PC-9 (cell line): ENCODE measurements at regions not wholly inside any gene's neighbourhood (a gene's known extent, or its start where the extent isn't known, plus 50 kb on each side); places are given as distances from the start of the nearest gene placed in this dataset.

Experiments used
- BruUV-seq: library from RNA; stranded (reverse); fragments of 400-500 nt; replicated peaks from 2 replicates; lab custom pipeline; 2021; lab: Mats Ljungman, UMichigan
- CTCF ChIA-PET: fragments of 300-600 bp; sonication (Branson Sonifier 250); formaldehyde crosslinking; loops from one replicate; lab custom pipeline; 2022; ENCODE audit warnings: antibody characterized with exemption; lab: Charles Lee
- POLR2A ChIA-PET: fragments of 300-600 bp; sonication (Branson Sonifier 250); formaldehyde crosslinking; loops from one replicate; lab custom pipeline; 2022; ENCODE audit warnings: antibody characterized with exemption; ENCODE audit not compliant: unreplicated experiment; lab: Charles Lee
- DNase-seq, 2 experiments: peaks; one replicate each; pipeline versions ENCODE4 v3.0.0 to v3.0.0-alpha.2; 2015 to 2022; ENCODE audit warnings: mixed read lengths in 1 of 2
- H2AFZ ChIP-seq: fragments of 200-600 bp; sonication (generic); 2 replicates; pipeline ENCODE4 v1.8.1; 2017; ENCODE audit warnings: antibody characterized with exemption
- H3F3A ChIP-seq: fragments of 200-600 bp; sonication (generic); 2 replicates; pipeline ENCODE4 v1.8.1; 2017; ENCODE audit warnings: antibody characterized with exemption, mild to moderate bottlenecking, low read depth; ENCODE audit not compliant: insufficient read depth
- H3K27ac ChIP-seq: fragments of 200-600 bp; sonication (generic); 2 replicates; pipeline ENCODE4 v1.6.1; 2016; ENCODE audit warnings: mixed run types
- H3K27me3 ChIP-seq: fragments of 200-600 bp; sonication (generic); 2 replicates; pipeline ENCODE4 v1.6.1; 2016; ENCODE audit warnings: low read depth, mixed run types; ENCODE audit not compliant: insufficient read depth
- H3K36me3 ChIP-seq: fragments of 200-600 bp; sonication (generic); 2 replicates; pipeline ENCODE4 v1.6.1; 2016; ENCODE audit warnings: low read depth, mixed run types
- H3K4me1 ChIP-seq: fragments of 200-600 bp; sonication (generic); replicated peaks from 2 replicates; pipeline ENCODE4 v1.6.1; 2016; ENCODE audit warnings: mixed run types; ENCODE audit not compliant: insufficient read depth
- H3K4me2 ChIP-seq: fragments of 200-600 bp; sonication (generic); 2 replicates; pipeline ENCODE4 v1.6.1; 2017; ENCODE audit warnings: mixed run types
- H3K4me3 ChIP-seq: fragments of 200-600 bp; sonication (generic); 2 replicates; pipeline ENCODE4 v1.6.1; 2016; ENCODE audit warnings: mixed run types
- H3K79me2 ChIP-seq: fragments of 200-600 bp; sonication (generic); 2 replicates; pipeline ENCODE4 v1.6.1; 2017; ENCODE audit warnings: low read depth, mixed run types
- H3K9me2 ChIP-seq: fragments of 200-600 bp; sonication (generic); 2 replicates; pipeline ENCODE4 v1.8.1; 2017; ENCODE audit warnings: mild to moderate bottlenecking; ENCODE audit not compliant: insufficient read depth
- H3K9me3 ChIP-seq: fragments of 200-600 bp; sonication (generic); 2 replicates; pipeline ENCODE4 v1.8.1; 2016; ENCODE audit warnings: low read depth; ENCODE audit not compliant: insufficient read depth
- H4K20me1 ChIP-seq: fragments of 200-600 bp; sonication (generic); 2 replicates; pipeline ENCODE4 v1.8.1; 2017; ENCODE audit not compliant: insufficient read depth
- EZH2 ChIP-seq: fragments of 200-600 bp; sonication (generic); IDR thresholded peaks from 2 replicates; pipeline ENCODE4 v1.8.0; 2017; ENCODE audit warnings: antibody characterized with exemption, low read depth
- intact Hi-C: fragments of 100-400 bp; cut with micrococcal nuclease; formaldehyde crosslinking; loops from one replicate; pipeline ENCODE4 v1.10.0; 2022; ENCODE audit not compliant: unreplicated experiment
- TF ChIP-seq, protein P1 (sequence below): fragments of 200-600 bp; sonication (generic); conservative IDR thresholded peaks from 2 replicates; pipeline ENCODE4 v1.6.1; 2017; ENCODE audit warnings: mixed run types, antibody characterized with exemption, mild to moderate bottlenecking, moderate library complexity

DNA sequence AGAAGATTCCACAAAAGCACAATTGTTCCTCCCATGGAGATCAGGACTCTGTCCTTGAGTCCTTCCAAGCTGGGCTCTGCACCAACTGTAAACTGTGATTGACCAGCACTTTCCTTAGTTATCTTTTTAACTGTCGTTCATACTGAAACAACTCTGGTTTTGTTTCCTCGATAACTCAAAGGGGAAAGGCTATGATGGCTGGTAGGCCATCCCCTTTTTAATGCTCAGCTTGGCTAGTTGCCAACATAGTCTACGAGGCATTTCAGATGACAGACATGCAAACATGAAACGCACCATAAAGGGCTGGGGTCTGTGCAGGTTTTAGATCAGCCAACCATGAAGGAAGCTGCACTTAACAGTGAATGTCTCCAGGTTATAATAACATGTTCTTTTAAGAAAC, 497.1 kb upstream of the ARID1B start:
- H4K20me1 ChIP-seq: no peaks in the 10 kb centered on the region
- no peak overlapping the region for H3K4me3 ChIP-seq
- H3K79me2 ChIP-seq: no peaks in the 10 kb centered on the region
- no peaks in the 10 kb centered on the region for H3F3A ChIP-seq
- H3K9me2 ChIP-seq: no peaks in the 10 kb centered on the region
- H3K9me3 ChIP-seq: no peaks in the 10 kb centered on the region
- CTCF ChIA-PET: no interaction called here
- H3K4me2 ChIP-seq: no peak overlapping the region
- no TSS peak for BruUV-seq
- TF ChIP-seq EZH2: no peak
- TF ChIP-seq, protein P1, sequence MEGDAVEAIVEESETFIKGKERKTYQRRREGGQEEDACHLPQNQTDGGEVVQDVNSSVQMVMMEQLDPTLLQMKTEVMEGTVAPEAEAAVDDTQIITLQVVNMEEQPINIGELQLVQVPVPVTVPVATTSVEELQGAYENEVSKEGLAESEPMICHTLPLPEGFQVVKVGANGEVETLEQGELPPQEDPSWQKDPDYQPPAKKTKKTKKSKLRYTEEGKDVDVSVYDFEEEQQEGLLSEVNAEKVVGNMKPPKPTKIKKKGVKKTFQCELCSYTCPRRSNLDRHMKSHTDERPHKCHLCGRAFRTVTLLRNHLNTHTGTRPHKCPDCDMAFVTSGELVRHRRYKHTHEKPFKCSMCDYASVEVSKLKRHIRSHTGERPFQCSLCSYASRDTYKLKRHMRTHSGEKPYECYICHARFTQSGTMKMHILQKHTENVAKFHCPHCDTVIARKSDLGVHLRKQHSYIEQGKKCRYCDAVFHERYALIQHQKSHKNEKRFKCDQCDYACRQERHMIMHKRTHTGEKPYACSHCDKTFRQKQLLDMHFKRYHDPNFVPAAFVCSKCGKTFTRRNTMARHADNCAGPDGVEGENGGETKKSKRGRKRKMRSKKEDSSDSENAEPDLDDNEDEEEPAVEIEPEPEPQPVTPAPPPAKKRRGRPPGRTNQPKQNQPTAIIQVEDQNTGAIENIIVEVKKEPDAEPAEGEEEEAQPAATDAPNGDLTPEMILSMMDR: no peak
- H3K27ac ChIP-seq: no peak overlapping the region
- intact Hi-C loops: no loop called here
- no peak for DNase-seq
- H3K27me3 ChIP-seq: no peaks in the 10 kb centered on the region
- POLR2A ChIA-PET: no interaction called here
- H3K36me3 ChIP-seq: no peaks in the 10 kb centered on the region
- no peaks in the 10 kb centered on the region for H3K4me1 ChIP-seq
- no peak overlapping the region for H2AFZ ChIP-seq

DNA sequence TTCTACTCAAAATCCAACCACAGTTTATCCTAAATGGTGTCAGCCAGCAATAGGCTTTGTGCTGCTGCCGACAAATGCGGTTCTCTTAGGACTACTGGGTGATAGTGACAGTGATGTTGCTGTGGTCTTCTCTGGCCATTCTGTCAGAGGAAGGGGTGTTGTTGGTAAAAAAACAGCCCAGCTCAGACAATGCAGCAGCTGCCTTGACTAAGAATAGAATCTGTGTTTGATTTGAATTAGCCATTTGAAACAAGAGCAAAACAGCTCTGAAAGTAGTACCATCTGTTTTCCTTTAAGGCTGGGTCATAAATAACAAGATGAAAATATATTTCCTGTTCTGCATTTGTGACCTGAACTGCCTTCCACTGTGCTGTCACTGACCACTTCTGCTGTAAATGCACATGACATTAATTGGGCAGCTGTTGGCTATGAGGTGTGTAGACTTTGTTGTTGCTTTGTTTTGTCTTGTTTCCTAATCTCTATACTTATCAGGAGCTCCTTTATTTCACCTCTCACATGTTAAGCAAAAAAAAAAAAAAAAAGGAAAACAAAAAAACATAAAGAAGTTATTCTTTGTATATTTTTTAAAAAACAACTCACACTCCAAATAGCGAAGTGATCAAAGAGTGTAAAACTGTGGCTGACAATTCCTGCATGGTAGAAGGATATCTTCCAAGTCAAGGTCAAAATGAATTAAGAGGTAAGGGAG, 497.8 kb upstream of the ARID1B start:
- Histone ChIP-seq H3K36me3 (no peaks in the 10 kb centered on the region), H3F3A (no peaks in the 10 kb centered on the region), H3K4me1 (no peaks in the 10 kb centered on the region), H3K4me3 (no peak overlapping the region), H3K9me3 (no peaks in the 10 kb centered on the region), H3K4me2 (no peak overlapping the region), H3K79me2 (no peaks in the 10 kb centered on the region), H4K20me1 (no peaks in the 10 kb centered on the region), H2AFZ (no peak overlapping the region), H3K9me2 (no peaks in the 10 kb centered on the region), H3K27me3 (no peaks in the 10 kb centered on the region), H3K27ac (no peak overlapping the region)
- intact Hi-C loops: no loop called here
- ChIA-PET POLR2A (no interaction called here), CTCF (no interaction called here)
- no TSS peak for BruUV-seq
- TF ChIP-seq, protein P1: no peak
- no peak for TF ChIP-seq EZH2
- no peak for DNase-seq

DNA sequence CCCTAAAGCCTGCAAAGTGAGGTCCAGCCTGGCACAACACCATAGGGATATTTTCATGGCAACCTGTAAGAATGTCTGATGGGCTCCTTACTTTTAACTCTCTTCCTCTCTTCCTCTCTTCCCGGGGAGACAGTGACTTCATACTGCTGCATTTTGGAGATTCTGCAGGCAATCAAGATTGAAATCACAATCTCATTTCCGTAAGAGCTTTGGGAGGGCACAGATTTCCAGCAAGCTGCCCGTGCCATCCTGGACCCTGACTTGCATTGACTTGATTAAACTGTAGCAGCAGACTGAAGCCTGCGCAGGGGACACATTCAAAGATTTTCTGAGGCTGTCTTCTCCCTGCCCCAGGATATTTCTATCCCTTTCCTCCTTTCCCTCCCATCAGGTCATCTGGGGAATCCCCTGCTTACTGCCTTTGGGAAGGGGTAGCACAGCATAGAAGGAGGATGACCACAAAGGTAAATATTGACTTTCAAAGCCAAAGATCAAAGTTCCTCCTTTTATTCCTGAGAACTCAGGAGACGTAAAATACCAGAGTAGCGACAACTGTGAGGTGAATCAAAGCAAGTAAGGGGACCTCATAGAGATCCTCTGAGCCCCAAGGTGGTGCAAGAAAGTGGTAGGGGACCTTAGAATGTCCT, 504.0 kb upstream of the ARID1B start:
- Histone ChIP-seq H3K9me2 (no peaks in the 10 kb centered on the region), H3K4me2 (no peak overlapping the region), H3K27ac (no peak overlapping the region), H3K4me1 (no peaks in the 10 kb centered on the region), H3K36me3 (no peaks in the 10 kb centered on the region), H3K27me3 (no peaks in the 10 kb centered on the region), H3K79me2 (no peaks in the 10 kb centered on the region), H4K20me1 (no peaks in the 10 kb centered on the region), H3F3A (no peaks in the 10 kb centered on the region), H3K4me3 (no peak overlapping the region), H3K9me3 (no peaks in the 10 kb centered on the region), H2AFZ (peak overlapping the region; percentile 27; the same call in 1 of the 2 replicates)
- no peak for DNase-seq
- ChIA-PET POLR2A (no interaction called here), CTCF (no interaction called here)
- TF ChIP-seq, protein P1: no peak
- no peak for TF ChIP-seq EZH2
- BruUV-seq: no TSS peak
- intact Hi-C loops: no loop called here
